ENCODE measurements at regions not wholly inside any gene's neighbourhood (a gene's known extent, or its start where the extent isn't known, plus 50 kb on each side); places are given as distances from the start of the nearest gene placed in this dataset.

GRCh38 chr16:51474414-51475091 lies 323.5 kb upstream of the SALL1 start:
- no peak for DNase-seq (ENCODE audit: low spot score)

GRCh38 chr16:51473091-51473490 lies 322.0 kb upstream of the SALL1 start:
- DNase-seq (ENCODE audit: low spot score), result no peak

DNA sequence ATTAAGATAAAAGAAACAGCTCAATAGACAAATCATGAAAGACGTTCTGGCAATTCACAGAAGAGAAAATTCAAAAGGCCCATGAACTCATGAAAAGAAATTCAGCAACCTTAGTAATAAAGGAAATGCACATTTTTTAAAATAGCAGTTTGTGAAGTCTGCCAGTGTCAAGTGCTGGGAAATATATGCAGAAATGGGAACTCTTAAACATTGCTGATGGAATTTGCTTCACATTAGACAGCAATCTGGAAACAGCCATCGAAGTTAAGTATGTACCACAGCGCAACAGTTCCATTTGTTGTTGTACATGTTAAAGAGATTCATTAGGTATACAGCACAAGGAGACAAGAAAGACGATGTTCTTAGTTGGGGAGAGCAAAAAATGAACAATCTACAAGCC lies 319.4 kb upstream of the SALL1 start:
- no peak for DNase-seq (ENCODE audit: low spot score)

- peak; percentile 2 for DNase-seq (ENCODE audit: low spot score)
Measured at GRCh38 chr16:51464996-51465395, 313.9 kb upstream of the SALL1 start.

DNA sequence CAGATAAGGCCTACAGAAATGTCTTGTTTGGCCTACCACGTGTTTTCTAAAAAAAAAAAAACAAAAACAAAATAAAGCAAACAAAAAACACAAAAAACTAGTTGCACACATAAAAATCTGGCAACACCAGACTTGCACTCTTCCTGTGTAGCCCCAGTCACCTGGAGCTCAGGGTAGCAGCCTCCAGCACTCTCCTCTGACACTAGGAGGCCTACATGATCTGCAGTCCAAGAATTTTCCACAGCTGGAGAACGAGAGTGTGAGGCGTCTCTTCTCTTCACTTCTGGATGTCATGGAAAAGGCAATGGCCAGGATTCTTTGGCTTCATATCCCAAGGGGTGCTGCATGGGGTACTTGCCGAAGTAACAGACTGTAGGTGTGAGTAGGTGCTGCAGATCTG lies 310.2 kb upstream of the SALL1 start:
- no peak for DNase-seq (ENCODE audit: low spot score)

DNA sequence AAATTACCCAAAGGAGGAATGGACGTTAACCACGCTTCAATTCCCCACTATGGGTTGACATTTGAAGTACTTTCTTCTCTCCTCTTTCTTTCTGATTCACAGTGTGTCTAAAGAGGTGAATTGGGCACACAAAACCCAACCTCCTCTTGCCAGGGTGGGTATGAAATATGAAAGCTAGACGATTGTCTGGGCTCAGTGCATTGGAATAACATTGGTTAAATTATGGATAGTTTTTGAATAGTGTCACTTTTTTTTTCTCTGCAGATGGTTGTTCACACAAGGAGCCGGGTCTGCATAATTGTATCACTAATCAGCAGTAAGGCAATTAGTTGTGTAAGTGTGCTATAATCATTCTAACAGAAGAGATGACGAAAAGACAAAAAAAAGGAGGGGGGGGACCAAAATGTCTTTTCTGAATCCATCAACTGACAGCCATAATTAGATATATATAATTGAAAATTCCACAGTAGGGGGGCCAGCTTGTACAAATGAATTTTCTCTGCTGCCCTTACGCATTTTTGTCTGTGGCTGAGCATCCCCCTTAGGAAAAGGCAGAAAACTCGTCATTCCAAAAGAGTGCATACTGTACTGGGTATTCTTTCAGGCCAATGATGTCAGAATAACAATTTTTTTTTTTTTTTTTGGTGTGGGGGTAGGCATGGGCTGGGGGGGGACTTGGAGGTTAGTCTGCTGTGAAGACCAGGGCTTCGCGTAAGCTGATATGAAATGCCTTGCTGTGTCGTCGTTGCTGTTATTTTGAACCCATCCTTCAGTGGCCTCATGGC lies 307.5 kb upstream of the SALL1 start:
- no peak for DNase-seq (ENCODE audit: low spot score)

GRCh38 chr16:51457775-51458174 lies 306.7 kb upstream of the SALL1 start:
- DNase-seq (ENCODE audit: low spot score), result no peak

DNA sequence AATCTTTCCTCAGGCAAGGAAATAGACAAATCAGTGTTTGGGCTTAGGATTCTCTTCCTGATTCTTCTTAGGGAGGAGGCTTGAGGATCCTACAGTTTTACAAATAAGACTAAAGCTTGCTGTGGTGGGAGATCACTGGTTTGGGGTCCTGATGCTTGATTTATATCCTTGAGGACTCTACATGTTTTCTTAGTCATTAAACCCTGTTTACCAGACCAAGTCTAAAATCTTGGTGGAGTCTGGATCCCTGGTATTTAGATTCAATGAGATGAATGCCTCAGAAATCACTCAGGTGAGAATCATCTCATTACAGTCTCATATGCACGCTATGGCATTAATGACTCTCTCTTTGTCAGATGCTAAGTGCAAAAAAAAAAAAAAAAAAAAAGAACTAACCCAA lies 304.3 kb upstream of the SALL1 start:
- no peak for DNase-seq (ENCODE audit: low spot score)

DNA sequence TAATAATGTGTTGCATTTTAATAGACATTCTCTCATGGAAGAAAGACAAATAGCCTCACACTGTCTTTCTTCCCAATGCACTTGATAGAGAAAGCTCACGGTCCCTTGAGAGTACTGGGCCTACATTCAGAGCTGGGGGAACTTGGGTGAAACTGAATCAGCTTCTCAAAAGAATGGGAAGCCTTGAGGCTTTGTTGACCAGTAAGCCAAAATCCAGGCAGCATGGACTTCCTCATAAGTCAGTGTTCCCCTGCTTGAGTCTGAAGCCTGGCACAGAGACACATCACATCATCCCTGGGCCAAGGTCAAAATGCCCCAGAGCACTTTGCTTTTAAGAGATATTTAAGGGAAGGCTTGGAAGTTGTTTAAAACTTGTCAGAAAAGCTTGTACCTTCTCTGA lies 302.2 kb upstream of the SALL1 start:
- DNase-seq (ENCODE audit: low spot score), result no peak

DNA sequence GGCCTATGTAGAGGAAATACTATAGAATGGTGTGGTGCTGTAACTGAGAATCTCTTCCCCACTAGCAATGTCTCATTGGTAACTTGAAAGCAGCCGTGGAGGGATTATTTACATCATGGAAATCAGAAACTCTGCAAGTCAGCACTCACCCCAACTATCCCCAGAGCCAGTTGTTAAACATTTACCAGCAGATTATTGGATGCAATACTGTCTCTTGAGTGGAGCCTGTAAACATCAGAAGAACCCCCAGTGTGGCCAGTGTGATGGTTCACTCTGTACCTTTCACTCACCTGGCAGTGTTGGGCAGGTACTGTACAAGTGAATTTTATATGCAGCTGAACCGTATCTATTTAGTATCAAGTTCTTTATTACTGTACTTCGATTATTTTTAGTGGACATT lies 299.8 kb upstream of the SALL1 start:
- DNase-seq (ENCODE audit: low spot score), result no peak

- DNase-seq (ENCODE audit: low spot score), result no peak
Measured at GRCh38 chr16:51450376-51450775, 299.3 kb upstream of the SALL1 start.

- no peak for DNase-seq (ENCODE audit: low spot score)
Measured at GRCh38 chr16:51449441-51449840, 298.4 kb upstream of the SALL1 start.

DNA sequence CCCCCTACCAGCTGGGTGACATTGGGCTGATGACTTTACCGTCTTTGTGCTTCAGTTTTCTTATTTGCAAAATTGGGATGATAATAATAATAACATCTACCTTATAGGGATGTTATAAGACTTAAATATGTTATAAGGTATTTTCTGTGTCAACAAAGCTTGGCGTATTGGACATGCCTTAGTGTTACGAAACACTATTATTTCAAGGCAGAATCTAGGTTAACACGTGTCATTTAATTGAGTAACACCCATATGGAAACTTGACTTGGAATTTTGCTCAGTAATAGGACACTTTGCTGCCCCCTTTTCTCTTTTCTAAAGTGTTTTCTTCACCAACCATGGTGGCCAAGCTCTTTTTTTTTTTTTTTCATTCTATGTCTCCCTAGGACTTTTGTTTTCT lies 294.2 kb upstream of the SALL1 start:
- no peak for DNase-seq (ENCODE audit: low spot score)

- no peak for DNase-seq (ENCODE audit: low spot score)
Measured at GRCh38 chr16:51443934-51444333, 292.9 kb upstream of the SALL1 start.

DNA sequence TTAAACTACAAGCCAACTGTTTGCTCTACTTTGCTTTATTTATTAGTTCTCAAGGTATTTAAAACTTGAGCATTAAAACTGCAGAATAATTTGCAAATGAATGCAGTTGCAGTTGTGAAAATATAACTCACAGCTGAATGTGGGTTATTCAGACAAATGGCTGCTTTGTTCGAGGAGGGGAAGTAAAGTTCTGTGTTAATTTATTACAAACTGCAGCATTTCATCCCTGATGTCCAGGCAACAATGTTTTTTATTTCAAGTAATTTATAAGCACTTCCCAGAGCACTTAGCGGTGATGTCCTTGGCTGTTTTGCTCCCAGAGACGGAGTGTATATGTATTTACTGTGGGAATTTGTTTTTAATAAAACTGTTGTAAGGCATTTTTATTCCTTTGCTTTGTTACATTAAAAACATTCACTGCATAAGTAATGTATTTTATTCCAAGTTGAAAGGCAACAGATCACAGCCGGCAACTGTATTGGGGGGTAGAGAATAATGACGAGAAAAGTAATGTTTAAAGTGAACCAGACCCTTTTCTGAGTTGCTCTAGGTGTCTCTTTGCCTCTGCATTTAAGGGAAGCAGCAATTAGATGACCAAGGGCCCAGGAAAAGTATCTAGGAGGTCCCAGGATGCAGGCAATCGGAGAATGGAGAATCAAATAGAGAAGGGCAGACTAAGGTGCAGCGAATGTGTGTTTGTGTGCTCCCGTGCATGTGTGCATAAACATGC lies 291.2 kb upstream of the SALL1 start:
- DNase-seq (ENCODE audit: low spot score), result no peak

DNA sequence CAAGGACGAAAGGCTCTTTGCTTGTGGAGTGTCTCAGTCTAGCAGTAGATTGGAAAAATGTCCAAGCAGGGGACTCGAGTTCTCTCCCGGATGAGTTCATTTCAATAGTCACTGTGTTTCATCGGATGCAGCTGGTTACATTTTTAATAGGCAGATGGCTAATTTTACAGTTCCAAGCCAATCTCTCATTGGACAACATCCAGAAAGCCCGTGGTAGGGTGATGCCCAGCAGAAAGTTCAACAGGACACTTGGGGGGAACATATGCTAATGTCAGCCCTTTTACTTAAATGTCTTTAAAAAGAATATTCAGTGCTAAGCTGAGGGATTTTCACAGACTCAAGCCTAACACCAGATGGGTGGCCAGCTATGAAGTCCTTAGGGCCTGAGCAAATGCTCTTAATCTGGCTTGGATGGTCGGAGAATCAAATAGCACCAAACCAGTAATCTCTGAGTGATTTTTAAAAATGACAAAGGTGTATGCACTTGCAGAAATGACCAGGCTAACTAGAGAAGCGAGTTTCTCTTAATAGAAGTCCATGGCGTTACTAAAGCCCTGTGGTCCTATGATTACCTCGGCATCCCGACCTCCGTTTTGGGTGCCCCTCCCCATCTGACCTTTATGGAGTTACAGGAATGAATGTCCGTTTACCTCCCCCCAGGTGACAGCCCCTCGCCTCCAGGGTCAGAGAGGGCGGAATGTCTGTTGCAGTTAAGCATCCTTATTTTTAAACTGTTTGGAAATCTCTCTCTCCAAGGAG lies 289.2 kb upstream of the SALL1 start:
- no peak for DNase-seq (ENCODE audit: low spot score)

- DNase-seq (ENCODE audit: low spot score), result no peak
Measured at GRCh38 chr16:51439271-51439670, 288.2 kb upstream of the SALL1 start.

DNA sequence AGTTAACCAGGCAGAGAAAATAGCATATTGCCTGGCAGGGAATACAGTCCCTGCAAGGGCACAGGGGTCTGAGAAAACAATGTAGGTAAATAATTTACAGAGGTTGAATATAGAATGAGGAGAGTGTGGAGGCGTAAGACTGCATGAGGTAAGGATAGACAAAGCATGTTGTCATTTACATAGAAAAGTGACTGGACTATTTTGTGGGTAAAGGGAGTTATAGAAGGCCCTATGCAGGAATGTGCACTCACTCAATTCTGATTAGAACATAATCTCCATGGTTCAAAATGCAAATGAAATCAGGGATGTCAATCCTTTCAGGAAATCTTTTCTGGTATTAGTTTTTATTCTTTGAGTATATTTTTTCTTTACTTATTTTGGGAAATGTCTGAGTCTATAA lies 285.7 kb upstream of the SALL1 start:
- no peak for DNase-seq (ENCODE audit: low spot score)

- no peak for DNase-seq (ENCODE audit: low spot score)
Measured at GRCh38 chr16:51434567-51435198, 283.6 kb upstream of the SALL1 start.

DNA sequence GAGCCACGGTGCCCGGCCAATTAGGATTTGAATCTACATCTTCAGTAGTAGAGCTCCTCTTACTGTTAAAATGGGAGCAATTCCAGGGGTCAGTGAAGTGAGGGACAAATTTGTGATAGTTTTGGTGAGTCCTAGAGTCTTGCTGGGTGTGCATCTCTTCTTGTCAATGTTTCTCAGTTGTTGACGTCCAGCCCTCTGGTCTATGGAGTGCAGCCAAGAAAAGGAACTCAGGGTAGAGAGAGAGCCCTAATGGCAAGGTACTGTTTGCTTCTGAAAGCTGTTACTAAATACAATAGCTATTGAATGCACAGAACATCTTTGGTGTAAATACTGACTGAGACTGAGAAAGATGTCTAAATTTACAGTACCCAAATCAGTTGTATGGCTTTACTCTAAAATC lies 282.5 kb upstream of the SALL1 start:
- DNase-seq (ENCODE audit: low spot score), result no peak

DNA sequence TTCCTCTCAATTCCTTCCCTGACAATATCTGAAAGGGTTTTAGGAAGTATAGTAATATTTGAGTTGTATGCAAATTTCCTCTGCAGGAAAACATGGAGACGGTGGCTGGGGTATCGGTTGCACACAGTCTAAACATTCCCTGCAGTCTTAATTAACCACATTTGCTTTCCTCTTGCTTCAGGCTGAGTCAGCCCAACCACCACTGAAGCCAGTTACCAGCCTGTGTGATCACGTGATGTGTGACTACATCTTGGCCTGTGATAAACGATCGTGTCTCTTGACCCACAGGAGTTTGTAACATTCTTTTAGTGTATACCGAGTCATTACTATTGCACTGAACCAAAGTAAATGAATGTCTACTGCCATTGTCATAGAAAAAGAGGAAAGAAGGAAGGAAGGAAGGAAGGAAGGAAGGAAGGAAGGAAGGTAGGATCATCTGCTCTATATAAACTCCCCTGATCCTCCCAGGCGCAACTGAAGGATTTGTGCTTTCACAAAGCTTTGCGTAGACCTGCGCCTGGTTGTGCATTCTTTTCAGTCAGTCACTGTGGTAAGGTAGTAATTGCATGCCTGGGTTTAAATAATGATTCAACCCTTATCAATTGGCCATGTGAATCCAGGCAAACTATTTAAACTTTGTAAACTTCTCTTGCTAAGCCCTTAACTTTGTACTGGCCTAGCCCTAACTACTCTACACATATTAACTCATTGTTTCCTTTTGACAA lies 280.6 kb upstream of the SALL1 start:
- DNase-seq (ENCODE audit: low spot score), result peak; percentile 71

Measured in RKO (cell line).